Aorta (tissue), 5 donors: ENCODE measurements at regions not wholly inside any gene's neighbourhood (a gene's known extent, or its start where the extent isn't known, plus 50 kb on each side); places are given as distances from the start of the nearest gene placed in this dataset.

ENCODE experiments used
- ATAC-seq: fragments of 200-7000 bp; cut with Tn5 transposase; one replicate; pipeline ENCODE4 v1.9.1; 2022; ENCODE audit warnings: moderate library complexity; ENCODE audit not compliant: low FRiP score
- DNase-seq, 2 donors: peaks; one replicate each; pipeline ENCODE4 v3.0.0-alpha.2; 2020
- H3K27ac ChIP-seq, 2 donors: one replicate each; pipeline ENCODE4 v1.5.1; 2013; ENCODE audit warnings: low read length in 2 of 2, mild to moderate bottlenecking in 2 of 2, moderate library complexity in 2 of 2, control low read depth in 1 of 2, inconsistent platforms in 1 of 2, low read depth in 1 of 2
- H3K27me3 ChIP-seq, 2 donors: one replicate each; pipeline ENCODE4 v1.6.1; 2013; ENCODE audit warnings: control low read depth in 1 of 2, low read length in 1 of 2, mild to moderate bottlenecking in 1 of 2, moderate library complexity in 1 of 2; ENCODE audit not compliant: insufficient read depth in 2 of 2, control insufficient read depth in 1 of 2
- H3K36me3 ChIP-seq, 2 donors: one replicate each; pipeline ENCODE4 v1.6.1; 2013; ENCODE audit warnings: control low read depth in 1 of 2, low read length in 1 of 2, mild to moderate bottlenecking in 1 of 2; ENCODE audit not compliant: insufficient read depth in 2 of 2, control insufficient read depth in 1 of 2
- H3K4me1 ChIP-seq, 2 donors: one replicate each; pipeline ENCODE4 v1.6.1; 2013; ENCODE audit warnings: low read length in 2 of 2, control low read depth in 1 of 2, mild to moderate bottlenecking in 1 of 2, moderate library complexity in 1 of 2; ENCODE audit not compliant: insufficient read depth in 2 of 2, control insufficient read depth in 1 of 2
- H3K4me3 ChIP-seq, 2 donors: one replicate each; pipeline ENCODE4 v1.5.1; 2013; ENCODE audit warnings: low read length in 2 of 2, control low read depth in 1 of 2, mild to moderate bottlenecking in 1 of 2
- H3K9me3 ChIP-seq: one replicate; pipeline ENCODE4 v1.6.1; 2013; ENCODE audit warnings: mild to moderate bottlenecking, low read length; ENCODE audit not compliant: control insufficient read depth
- WGBS, 2 donors: extraction: QIAGEN DNeasy Blood & Tissue Kit; methylation state at CpG; one replicate each; pipeline ENCODE4 v1.1.7; 2013; 5-methylcytosine and 5-hydroxymethylcytosine counted together
- intact Hi-C, 2 donors: fragments of 100-400 bp; cut with DNase I; formaldehyde crosslinking; loops; one replicate each; pipeline versions ENCODE4 v1.14.2 to v1.15.0; 2022
- donor health status: healthy with polysubstance abuse.
- donor health status: Bipolar disorder and iron deficiency.
- donor health status: DM: no; HTN: no; CAD: no.
- donor health status: DM: no; HTN: no; CAD: no.
- donor health status: DM: yes; HTN: yes; CAD: no.

DNA sequence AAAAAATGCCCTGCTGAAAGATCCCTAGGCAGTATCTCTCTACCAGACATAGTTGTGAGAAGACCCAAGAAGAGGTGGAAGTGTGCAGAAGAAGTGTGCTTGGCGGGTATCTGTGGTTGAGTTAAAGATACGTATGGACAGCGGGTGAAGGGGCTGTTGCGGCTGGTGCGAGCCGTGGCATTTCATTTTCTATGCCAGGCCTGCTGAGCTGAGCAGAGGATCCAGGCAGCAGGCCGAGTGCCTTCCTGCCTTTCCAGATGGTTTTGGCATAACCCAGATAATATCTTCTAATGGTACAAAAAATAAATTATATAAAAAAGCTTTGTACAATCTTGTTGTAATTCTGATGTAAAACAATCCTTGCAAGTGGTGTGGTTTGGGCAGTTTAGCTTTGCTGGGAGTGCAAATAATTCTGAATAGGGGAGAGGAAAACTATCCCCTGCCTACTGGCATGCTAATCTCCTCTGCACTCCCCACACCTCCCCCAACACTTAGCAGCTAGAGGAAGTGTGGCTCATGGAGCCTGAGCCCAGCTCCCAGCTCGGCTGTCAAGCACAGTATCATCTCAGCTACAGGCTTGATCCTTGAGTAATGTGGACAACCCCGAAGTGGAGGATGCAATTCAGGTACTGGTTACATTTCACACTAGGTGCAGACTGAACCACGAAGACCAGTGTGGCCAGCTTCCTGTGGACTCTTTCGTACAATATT is 168.9 kb downstream of the VRK1 start:
- no peak overlapping the region for H3K4me3 ChIP-seq
- no peaks in the 10 kb centered on the region for H3K27me3 ChIP-seq
- ATAC-seq (no peak), DNase-seq (no peak)
- H3K36me3 ChIP-seq, result no peaks in the 10 kb centered on the region
- 77 to 79% methylated on average over 11 of the region's 11 CpGs for WGBS, 2 donors
- H3K27ac ChIP-seq, result no peak overlapping the region
- no peaks in the 10 kb centered on the region for H3K4me1 ChIP-seq
- no peaks in the 10 kb centered on the region for H3K9me3 ChIP-seq
- intact Hi-C loops, result no loop called here

DNA sequence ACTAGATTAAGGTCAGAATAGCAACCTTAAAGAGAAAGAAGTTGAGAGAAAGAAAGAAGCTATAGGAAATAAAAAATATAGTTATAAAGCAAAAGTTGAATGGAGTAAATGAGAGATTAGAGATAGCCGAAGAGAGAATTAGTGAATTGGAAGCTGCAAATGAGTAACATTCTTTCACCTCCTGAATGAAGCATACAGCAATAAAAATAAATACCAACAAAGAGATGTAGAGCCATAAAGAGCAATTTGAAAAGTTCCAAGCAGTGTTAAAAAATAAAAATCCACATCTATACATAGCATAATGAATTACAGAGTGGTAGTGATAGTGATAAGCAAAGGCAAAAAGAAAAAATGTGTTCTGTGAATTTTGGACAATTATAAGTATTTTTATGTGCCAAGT is 177.9 kb downstream of the VRK1 start:
- ATAC-seq, result no peak
- Histone ChIP-seq H3K27me3 (no peaks in the 10 kb centered on the region), H3K4me1 (no peaks in the 10 kb centered on the region), H3K27ac (no peak overlapping the region), H3K4me3 (no peak overlapping the region), H3K36me3 (no peaks in the 10 kb centered on the region), H3K9me3 (peaks cover 4% of the 10 kb centered on the region)
- intact Hi-C loops, result no loop called here
- no peak for DNase-seq
- WGBS, 2 donors, result 92 to 97% methylated on average over 1 of the region's 1 CpG

DNA sequence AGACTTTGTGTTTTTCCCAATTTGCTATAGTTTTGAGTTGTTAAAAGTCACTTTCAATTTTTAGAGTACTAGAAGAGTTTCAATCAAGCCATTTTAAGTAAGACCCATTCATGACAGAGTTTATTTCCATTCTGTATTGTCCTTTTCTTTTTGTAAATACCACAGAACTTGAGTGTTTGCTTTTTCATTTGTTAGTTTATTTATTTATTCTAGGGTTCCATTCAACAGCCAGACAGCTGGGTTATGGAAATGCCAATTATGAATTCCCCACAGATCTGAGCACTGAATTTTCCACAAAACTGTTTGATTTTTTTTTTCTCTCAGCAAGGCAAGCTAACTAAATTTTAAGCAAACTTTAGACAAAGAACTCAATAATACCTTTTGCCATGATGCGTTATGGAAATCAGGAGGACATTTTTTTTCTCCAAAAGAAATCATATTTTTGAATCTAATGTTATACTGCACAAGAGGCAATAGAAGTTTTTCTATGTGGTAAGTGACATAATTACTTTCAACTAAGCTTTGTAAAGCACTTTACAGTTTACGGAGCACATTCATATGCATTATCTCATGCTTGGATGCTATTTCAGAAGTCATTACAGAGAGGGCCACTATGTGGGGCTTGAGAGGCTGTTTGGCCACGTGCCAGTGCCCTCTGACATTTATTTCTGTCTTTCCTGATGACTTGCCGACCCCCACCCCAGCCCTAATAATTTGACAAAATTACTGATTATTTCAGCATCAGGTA is 181.5 kb downstream of the VRK1 start:
- intact Hi-C loops, result no loop called here
- no peak for ATAC-seq
- Histone ChIP-seq H3K27ac (no peak overlapping the region), H3K4me3 (no peak overlapping the region), H3K27me3 (no peaks in the 10 kb centered on the region), H3K4me1 (no peaks in the 10 kb centered on the region), H3K9me3 (peaks cover 4% of the 10 kb centered on the region), H3K36me3 (no peaks in the 10 kb centered on the region)
- WGBS, 2 donors, result 43 to 51% methylated on average over 4 of the region's 4 CpGs
- DNase-seq, result no peak

GRCh38 chr14:96979611-96980074 is 182.5 kb downstream of the VRK1 start:
- intact Hi-C loops, result no loop called here
- no peaks in the 10 kb centered on the region for H3K36me3 ChIP-seq
- peaks cover 2% of the 10 kb centered on the region for H3K9me3 ChIP-seq
- no peak overlapping the region for H3K4me3 ChIP-seq
- no peak for DNase-seq
- 6 to 8% methylated on average over 12 of the region's 12 CpGs for WGBS, 2 donors
- H3K4me1 ChIP-seq, result no peaks in the 10 kb centered on the region
- ATAC-seq, result no peak
- no peak overlapping the region for H3K27ac ChIP-seq
- no peaks in the 10 kb centered on the region for H3K27me3 ChIP-seq

DNA sequence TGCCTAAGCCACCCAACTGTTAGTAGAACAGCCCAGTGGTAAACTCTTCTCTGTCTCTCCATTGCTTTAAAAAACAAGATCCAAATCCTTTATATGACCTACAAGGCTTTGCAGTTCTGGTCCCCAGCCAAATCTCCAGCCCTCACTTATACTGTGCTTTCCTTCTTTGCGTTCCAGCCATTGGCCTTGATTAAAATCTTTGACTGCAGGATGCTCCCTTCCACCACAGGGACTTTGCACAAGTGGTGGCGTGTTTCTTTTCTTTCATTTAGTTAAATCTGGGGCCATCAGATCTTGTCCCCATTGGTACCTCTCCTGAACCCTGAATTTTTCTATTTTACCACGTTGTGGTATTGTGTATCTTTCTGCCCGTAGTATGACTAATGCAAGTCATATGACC is 183.7 kb downstream of the VRK1 start:
- Histone ChIP-seq H3K4me1 (no peaks in the 10 kb centered on the region), H3K4me3 (no peak overlapping the region), H3K9me3 (peaks cover 2% of the 10 kb centered on the region), H3K27ac (no peak overlapping the region), H3K36me3 (no peaks in the 10 kb centered on the region), H3K27me3 (no peaks in the 10 kb centered on the region)
- intact Hi-C loops, result no loop called here
- DNase-seq (no peak), ATAC-seq (no peak)
- WGBS, 2 donors, result 87% methylated on average over 4 of the region's 4 CpGs

DNA sequence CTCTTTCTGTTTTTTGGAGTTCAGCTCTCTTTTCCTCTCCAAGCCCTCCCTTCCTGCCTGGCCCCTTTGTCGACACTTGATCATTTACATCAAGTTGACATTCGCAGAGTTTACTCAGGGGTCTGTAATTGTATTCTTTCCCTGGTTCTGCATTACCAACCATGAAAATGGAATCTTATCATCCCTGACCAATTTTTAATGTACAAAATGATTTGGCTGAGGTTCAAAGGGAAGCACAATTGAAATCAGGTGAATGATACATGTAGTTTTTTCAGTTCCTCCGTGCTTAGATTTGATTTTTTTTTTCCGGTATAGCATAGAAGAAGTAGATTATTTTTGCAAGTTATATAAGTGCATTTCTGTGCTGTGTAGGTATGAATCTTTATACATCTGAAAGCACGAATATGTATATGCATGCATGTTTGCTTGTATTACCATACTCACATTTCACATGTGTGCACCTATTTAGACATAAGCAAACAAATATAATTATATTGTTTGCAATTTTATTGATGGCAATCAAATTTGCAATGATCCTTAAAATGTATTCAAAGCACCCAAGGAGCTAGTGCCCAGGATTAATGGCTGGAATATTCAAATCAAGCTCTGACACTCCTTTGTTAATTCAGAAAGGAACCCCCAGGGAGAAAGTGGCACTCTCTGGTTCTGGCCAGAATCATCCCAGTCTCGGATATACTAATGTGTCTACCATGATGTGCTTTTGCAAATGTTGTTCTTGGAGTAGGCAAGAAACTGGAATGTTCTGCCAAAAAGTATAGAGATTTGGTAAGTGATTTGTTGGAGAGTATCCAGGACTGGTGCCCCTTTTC is 189.3 kb downstream of the VRK1 start:
- ATAC-seq (no peak), DNase-seq (no peak)
- intact Hi-C loops, result no loop called here
- 57 to 61% methylated on average over 6 of the region's 6 CpGs for WGBS, 2 donors
- H3K27ac ChIP-seq, result no peak overlapping the region
- no peak overlapping the region for H3K4me3 ChIP-seq
- no peaks in the 10 kb centered on the region for H3K27me3 ChIP-seq
- H3K9me3 ChIP-seq, result peaks cover 1% of the 10 kb centered on the region
- H3K36me3 ChIP-seq, result no peaks in the 10 kb centered on the region
- no peaks in the 10 kb centered on the region for H3K4me1 ChIP-seq

DNA sequence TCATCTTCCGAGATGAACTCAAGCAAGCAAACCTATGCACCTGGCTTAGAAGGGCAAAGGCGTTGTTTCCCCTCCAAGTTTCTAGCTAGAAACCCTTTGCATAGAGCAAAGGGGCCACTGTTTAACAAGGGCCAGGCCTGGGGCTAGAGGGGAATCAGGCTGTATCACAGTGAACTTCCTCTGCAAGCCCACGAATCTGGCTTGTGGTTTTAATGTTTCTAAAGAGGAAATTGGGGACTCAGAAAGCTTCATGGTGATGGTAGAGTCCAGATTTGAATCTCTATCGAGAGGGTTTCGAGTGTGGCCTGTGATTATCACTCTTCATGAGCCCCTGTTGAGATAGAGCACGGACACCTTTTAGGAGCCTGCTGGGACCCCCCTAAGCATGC is 189.9 kb downstream of the VRK1 start:
- no peak for DNase-seq
- intact Hi-C loops, result no loop called here
- Histone ChIP-seq H3K9me3 (peaks cover 1% of the 10 kb centered on the region), H3K27ac (no peak overlapping the region), H3K4me3 (no peak overlapping the region), H3K27me3 (no peaks in the 10 kb centered on the region), H3K4me1 (no peaks in the 10 kb centered on the region), H3K36me3 (no peaks in the 10 kb centered on the region)
- WGBS, 2 donors, result 63 to 64% methylated on average over 6 of the region's 6 CpGs
- ATAC-seq, result no peak

- no peaks in the 10 kb centered on the region for H3K27me3 ChIP-seq
- no peak overlapping the region for H3K4me3 ChIP-seq
- intact Hi-C loops, result no loop called here
- ATAC-seq (no peak), DNase-seq (no peak)
- peaks cover 1% of the 10 kb centered on the region for H3K9me3 ChIP-seq
- H3K4me1 ChIP-seq, result no peaks in the 10 kb centered on the region
- 76 to 85% methylated on average over 3 of the region's 3 CpGs for WGBS, 2 donors
- H3K27ac ChIP-seq, result no peak overlapping the region
- H3K36me3 ChIP-seq, result no peaks in the 10 kb centered on the region
Measured at GRCh38 chr14:96987771-96988170, 190.6 kb downstream of the VRK1 start.
